Uterus (tissue), 2 donors: ENCODE measurements at regions not wholly inside any gene's neighbourhood (a gene's known extent, or its start where the extent isn't known, plus 50 kb on each side); places are given as distances from the start of the nearest gene placed in this dataset.

Experiments used
- POLR2A ChIP-seq, 2 donors: fragments of 450-650 bp; IDR thresholded peaks; one replicate each; pipeline ENCODE4 v1.6.1; 2016; ENCODE audit warnings: antibody characterized with exemption in 2 of 2, mild to moderate bottlenecking in 1 of 2, moderate library complexity in 1 of 2
- TF ChIP-seq, protein P1 (sequence below), 4 experiments: fragments of 200-600 bp in 2 of 4; fragments of 450-650 bp in 2 of 4; sonication (generic) in 2 of 4; IDR thresholded peaks; one replicate each; pipeline ENCODE4 v1.5.1; 2016 to 2019; ENCODE audit warnings: antibody characterized with exemption in 4 of 4, mild to moderate bottlenecking in 2 of 4, moderate library complexity in 1 of 4

DNA sequence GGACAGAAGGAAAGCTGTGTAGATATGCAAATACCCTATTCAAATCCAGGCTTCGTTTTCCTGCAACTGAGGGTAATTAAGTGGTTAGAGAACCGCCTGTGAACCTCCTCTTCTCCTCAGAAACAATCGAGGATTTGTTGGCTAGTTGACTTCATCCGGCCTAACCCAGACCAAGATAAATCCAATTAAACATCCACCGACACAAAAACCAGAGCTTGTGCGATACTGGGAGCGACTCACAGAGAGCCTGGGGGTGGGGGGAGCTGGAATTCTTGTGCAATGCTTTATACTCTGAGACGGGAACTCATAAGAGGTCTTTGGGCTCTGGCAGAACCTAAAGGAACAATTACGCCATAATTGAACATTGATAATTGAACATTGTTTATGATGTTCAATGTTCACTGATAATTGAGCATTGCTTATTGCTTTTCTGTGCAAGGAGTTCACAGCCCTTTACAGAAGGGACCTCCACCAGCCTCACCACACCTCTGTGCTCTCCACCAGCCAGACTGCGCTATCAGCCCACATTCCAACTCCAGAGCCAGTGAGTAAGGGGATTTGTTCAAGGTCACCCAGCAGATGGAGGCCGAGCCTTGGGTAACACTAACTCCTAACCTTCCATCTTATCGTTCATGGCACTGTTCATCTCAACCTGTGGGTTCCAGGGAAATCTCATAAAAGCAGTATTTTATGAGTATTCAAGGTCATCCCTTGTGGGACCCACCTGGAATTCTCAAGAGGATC lies 429.6 kb upstream of the JARID2 start:
- TF ChIP-seq, protein P1, sequence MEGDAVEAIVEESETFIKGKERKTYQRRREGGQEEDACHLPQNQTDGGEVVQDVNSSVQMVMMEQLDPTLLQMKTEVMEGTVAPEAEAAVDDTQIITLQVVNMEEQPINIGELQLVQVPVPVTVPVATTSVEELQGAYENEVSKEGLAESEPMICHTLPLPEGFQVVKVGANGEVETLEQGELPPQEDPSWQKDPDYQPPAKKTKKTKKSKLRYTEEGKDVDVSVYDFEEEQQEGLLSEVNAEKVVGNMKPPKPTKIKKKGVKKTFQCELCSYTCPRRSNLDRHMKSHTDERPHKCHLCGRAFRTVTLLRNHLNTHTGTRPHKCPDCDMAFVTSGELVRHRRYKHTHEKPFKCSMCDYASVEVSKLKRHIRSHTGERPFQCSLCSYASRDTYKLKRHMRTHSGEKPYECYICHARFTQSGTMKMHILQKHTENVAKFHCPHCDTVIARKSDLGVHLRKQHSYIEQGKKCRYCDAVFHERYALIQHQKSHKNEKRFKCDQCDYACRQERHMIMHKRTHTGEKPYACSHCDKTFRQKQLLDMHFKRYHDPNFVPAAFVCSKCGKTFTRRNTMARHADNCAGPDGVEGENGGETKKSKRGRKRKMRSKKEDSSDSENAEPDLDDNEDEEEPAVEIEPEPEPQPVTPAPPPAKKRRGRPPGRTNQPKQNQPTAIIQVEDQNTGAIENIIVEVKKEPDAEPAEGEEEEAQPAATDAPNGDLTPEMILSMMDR (IDR thresholded peaks at IDR 0.05): no peak
- no peak for TF ChIP-seq POLR2A (IDR thresholded peaks at IDR 0.05)
